ENCODE measurements at regions not wholly inside any gene's neighbourhood (a gene's known extent, or its start where the extent isn't known, plus 50 kb on each side); places are given as distances from the start of the nearest gene placed in this dataset.
"Not testable (repeated sequence)": the region's sequence is repeated elsewhere in the genome, so short reads cannot be mapped to it uniquely, and the experiment has no call there.

DNA sequence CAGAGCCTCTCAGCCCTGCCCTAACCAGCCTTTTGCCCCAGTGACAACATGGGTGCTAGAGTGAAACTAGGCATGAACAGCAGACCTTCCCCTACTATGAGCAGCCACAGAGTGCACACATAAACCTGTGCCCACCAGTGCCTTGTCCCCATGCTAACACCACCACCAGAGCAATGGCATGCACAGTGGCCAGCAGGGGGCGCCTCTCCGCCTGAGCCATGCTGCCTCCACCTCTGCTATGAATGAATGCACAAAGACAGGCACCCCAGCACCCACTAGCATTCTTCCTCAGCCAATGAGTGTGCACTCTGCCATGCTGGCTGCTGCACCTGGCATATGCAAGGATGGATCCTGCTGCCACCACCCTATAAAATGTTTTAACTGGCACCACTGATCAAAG lies 286.9 kb upstream of the FGF16 start:
- no peak for DNase-seq (ENCODE audit: low read depth)

- no peak for DNase-seq (ENCODE audit: low read depth)
These were observed 284.4 kb upstream of the FGF16 start for GRCh38 chrX:77162777-77163176.

GRCh38 chrX:77167993-77168392 lies 279.2 kb upstream of the FGF16 start:
- no peak for DNase-seq (ENCODE audit: low read depth)

GRCh38 chrX:77174680-77175519 lies 272.3 kb upstream of the FGF16 start:
- no peak for DNase-seq (ENCODE audit: low read depth)

DNA sequence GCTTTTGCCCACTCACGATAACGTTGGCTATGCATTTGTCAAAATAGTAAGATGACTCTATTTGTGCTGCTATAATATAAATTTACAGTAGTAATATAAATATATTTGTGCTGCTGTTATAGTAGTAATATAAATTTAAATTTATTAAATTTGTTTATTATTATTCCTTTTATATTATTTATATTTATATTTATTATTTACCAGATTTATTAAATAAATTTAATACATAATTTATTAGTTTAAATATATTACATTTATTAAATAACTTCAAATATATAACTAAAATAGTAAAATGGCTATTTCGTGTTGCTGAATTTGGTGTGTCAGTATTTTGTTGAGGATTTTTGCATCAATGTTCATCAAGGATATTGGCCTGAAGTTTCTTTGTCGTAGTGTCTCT lies 246.5 kb upstream of the FGF16 start:
- no peak for DNase-seq (ENCODE audit: low read depth)

DNA sequence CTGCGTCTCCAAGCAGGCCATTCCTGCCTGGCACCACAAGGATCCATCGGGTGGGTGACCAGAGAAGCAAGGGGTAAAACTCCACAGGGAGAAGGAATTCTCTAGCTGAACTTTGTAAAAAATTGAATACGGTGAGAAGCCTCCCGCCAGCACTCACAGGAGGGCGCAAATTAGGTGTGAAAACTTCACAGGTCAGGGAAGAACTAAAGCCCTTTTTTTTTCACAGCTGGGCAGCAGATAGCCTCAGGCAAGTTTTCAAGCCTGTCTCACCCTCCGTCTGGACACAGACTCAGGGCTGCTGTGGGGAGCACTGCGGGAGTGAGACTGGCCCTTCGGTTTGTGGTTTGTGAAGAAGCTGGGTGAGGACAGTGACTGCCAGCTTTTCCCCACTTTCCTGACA lies 224.1 kb upstream of the FGF16 start:
- no peak for DNase-seq (ENCODE audit: low read depth)

DNA sequence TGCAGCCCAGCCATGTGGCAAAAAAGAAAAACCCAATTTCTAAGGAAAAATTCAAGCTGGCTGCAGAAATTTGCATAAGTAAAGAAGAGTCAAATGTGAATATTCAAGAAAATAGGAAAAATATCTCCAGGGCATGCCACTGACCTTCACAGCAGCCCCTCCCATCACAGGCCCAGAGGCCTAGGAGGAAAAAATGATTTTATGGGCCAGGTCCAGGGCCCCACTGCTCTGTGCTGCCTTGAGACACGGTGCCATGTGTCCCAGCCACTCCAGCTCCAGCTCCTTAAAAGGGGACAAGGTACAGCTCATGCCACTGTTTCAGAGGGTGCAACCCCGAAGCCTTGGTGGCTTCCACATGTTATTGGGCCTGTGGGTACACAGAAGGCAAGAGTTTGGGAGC lies 182.7 kb upstream of the FGF16 start:
- no peak for DNase-seq (ENCODE audit: low read depth)

GRCh38 chrX:77275392-77275791 lies 171.8 kb upstream of the FGF16 start:
- no peak for DNase-seq (ENCODE audit: low read depth)

- no peak for DNase-seq (ENCODE audit: low read depth)
These were observed 170.4 kb upstream of the FGF16 start for GRCh38 chrX:77276742-77277141.

DNA sequence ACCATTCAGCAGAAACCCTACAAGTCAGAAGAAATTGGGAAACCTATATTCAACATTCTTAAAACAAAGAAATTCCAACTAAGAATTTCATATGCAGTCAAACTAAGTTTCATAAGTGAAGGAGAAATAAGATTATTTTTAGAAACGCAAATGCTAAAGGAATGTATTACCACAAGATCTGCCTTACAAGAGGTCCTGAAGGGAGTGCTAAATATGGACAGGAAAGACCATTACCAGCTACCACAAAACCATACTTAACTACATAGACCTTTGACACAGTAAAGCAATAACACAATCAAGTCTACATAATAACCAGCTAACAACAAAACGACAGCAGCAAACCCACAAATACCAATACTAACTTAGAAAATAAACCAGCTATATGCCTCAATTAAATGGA lies 169.3 kb upstream of the FGF16 start:
- DNase-seq (ENCODE audit: low read depth) = no peak

DNA sequence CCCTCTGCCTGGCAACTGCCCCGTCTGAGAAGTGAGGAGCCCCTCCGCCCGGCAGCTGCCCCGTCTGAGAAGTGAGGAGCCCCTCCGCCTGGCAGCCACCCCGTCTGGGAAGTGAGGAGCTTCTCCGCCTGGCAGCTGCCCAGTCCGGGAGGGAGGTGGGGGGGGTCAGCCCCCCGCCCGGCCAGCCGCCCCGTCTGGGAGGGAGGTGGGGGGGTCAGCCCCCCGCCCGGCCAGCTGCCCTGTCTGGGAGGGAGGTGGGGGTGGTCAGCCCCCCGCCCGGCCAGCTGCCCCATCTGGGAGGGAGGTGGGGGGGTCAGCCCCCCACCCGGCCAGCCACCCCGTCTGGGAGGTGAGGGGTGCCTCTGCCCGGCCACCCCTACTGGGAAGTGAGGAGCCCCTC lies 167.8 kb upstream of the FGF16 start:
- DNase-seq (ENCODE audit: low read depth) = not testable (repeated sequence)

GRCh38 chrX:77293331-77293995 lies 153.7 kb upstream of the FGF16 start:
- no peak for DNase-seq (ENCODE audit: low read depth)

DNA sequence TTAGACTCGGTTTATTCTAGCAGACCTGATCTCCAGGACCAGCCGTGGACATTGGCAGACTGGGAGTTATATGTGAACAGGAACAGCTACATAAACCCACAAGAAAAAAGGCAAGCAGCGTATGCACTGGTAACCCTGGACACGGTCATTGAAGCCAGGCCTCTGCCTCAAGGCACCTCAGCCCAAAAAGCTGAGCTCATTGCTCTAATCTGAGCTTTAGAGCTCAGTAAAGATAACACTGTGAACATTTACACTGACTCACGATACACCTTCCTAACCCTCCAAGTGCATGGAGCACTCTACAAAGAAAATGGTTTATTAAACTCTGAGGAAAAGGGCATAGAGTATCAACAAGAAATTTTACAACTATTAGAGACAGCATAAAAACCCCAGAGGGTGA lies 148.9 kb upstream of the FGF16 start:
- no peak for DNase-seq (ENCODE audit: low read depth)

- no peak for DNase-seq (ENCODE audit: low read depth)
These were observed 148.4 kb upstream of the FGF16 start for GRCh38 chrX:77298790-77299189.

- DNase-seq (ENCODE audit: low read depth) = no peak
These were observed 147.6 kb upstream of the FGF16 start for GRCh38 chrX:77299549-77299948.

DNA sequence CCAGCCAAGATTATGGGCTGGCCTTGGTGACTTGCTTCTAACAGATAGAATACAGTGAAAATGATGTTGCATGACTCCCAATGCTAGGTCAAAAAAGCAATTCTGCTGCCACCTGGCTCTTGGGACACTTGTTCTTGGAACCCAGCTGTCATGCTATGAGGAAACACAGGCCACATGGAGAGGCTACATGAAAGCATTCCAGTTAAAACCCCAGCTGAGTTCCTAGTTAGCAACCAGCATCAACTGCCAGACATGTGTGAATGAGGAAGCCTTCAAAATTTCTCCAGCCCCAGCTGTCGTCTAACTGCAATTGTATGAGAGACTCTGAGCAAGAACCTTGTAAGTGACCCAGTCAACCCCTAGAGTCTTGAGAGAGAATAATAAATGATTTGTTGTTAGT lies 105.2 kb upstream of the FGF16 start:
- no peak for DNase-seq (ENCODE audit: low read depth)

- DNase-seq (ENCODE audit: low read depth) = no peak
These were observed 100.3 kb upstream of the FGF16 start for GRCh38 chrX:77346859-77347258.

- no peak for DNase-seq (ENCODE audit: low read depth)
These were observed 99.6 kb upstream of the FGF16 start for GRCh38 chrX:77347572-77347971.

DNA sequence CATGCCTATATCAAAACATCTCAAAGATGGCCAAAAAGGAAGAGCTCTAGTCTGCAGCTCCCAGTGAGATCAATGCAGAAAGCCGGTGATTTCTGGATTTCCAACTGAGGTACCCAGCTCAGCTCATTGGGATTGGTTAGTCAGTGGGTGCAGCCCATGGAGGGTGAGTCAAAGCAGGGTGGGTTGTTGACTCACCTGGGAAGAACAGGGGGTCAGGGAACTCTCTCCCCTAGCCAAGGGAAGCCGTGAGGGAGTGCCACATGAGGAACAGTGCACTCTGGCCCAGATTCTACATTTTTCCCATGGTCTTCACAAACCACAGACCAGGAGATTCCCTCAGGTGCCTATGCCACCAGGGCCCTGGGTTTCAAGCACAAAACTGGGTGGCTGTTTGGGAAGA lies 57.3 kb upstream of the FGF16 start:
- DNase-seq (ENCODE audit: low read depth) = no peak

- DNase-seq (ENCODE audit: low read depth) = not testable (repeated sequence)
These were observed 56.8 kb upstream of the FGF16 start for GRCh38 chrX:77390365-77390764.

GRCh38 chrX:77396781-77397180 lies 50.4 kb upstream of the FGF16 start:
- no peak for DNase-seq (ENCODE audit: low read depth)
